ENCODE measurements at regions not wholly inside any gene's neighbourhood (a gene's known extent, or its start where the extent isn't known, plus 50 kb on each side); places are given as distances from the start of the nearest gene placed in this dataset.

DNA sequence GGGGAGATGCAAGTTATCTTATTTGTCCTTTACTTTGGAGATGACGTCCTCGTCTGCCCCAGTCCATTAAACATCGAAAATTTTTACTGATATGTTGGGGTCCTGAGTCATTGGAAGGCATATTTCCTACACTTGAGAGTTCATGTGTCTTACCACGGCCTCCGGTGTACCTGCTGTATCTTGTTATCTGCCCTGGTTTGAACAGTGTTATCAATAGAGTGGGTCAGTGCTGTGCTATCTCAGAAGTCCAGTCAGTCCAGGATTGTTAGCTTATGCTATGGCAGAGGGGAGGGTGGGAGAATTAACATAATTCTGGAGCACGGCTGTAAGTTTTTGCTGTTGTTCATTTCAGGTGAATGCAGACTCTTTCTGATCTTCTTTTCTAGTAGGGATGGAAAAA lies 102.3 kb downstream of the ADCYAP1 start:
- Histone ChIP-seq H3K4me3 (ENCODE audit: low read length) (no peak overlapping the region), H3K9me2 (replicated peaks; ENCODE audit: insufficient read depth, low read length) (no peaks in the 10 kb centered on the region), H3K27ac (ENCODE audit: low read length) (no peak overlapping the region), H3K36me3 (replicated peaks; ENCODE audit: insufficient read depth, low read length) (no peaks in the 10 kb centered on the region), H3F3A (ENCODE audit: insufficient read depth, low read length) (no peaks in the 10 kb centered on the region), H3K4me2 (ENCODE audit: low read depth, low read length) (no peak overlapping the region), H3K79me2 (ENCODE audit: low read length) (no peaks in the 10 kb centered on the region), H3K27me3 (replicated peaks; ENCODE audit: insufficient read depth, low read length) (no peaks in the 10 kb centered on the region), H3K9me3 (replicated peaks; ENCODE audit: insufficient read depth, low read length) (no peaks in the 10 kb centered on the region), H3K4me1 (ENCODE audit: low read length) (no peaks in the 10 kb centered on the region), H3K9ac (ENCODE audit: low read length) (no peak overlapping the region), H2AFZ (ENCODE audit: low read length) (no peak overlapping the region), H4K20me1 (ENCODE audit: insufficient read depth, low read length) (no peaks in the 10 kb centered on the region)
- no peak for DNase-seq
- TF ChIP-seq, protein P1, sequence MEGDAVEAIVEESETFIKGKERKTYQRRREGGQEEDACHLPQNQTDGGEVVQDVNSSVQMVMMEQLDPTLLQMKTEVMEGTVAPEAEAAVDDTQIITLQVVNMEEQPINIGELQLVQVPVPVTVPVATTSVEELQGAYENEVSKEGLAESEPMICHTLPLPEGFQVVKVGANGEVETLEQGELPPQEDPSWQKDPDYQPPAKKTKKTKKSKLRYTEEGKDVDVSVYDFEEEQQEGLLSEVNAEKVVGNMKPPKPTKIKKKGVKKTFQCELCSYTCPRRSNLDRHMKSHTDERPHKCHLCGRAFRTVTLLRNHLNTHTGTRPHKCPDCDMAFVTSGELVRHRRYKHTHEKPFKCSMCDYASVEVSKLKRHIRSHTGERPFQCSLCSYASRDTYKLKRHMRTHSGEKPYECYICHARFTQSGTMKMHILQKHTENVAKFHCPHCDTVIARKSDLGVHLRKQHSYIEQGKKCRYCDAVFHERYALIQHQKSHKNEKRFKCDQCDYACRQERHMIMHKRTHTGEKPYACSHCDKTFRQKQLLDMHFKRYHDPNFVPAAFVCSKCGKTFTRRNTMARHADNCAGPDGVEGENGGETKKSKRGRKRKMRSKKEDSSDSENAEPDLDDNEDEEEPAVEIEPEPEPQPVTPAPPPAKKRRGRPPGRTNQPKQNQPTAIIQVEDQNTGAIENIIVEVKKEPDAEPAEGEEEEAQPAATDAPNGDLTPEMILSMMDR (IDR thresholded peaks at IDR 0.05; ENCODE audit: low read length) = no peak
- TF ChIP-seq EZH2 (optimal IDR thresholded peaks at IDR 0.05; ENCODE audit: low read depth, low read length) = no peak
- no peak for TF ChIP-seq EZH2phosphoT487 (IDR thresholded peaks at IDR 0.05; ENCODE audit: low read length)

GRCh38 chr18:1011349-1011748 lies 106.7 kb downstream of the ADCYAP1 start:
- Histone ChIP-seq H3K27me3 (replicated peaks; ENCODE audit: insufficient read depth, low read length) (no peaks in the 10 kb centered on the region), H3F3A (ENCODE audit: insufficient read depth, low read length) (no peaks in the 10 kb centered on the region), H3K79me2 (ENCODE audit: low read length) (no peaks in the 10 kb centered on the region), H4K20me1 (ENCODE audit: insufficient read depth, low read length) (no peaks in the 10 kb centered on the region), H3K4me2 (ENCODE audit: low read depth, low read length) (no peak overlapping the region), H3K4me1 (ENCODE audit: low read length) (no peaks in the 10 kb centered on the region), H3K27ac (ENCODE audit: low read length) (no peak overlapping the region), H3K4me3 (ENCODE audit: low read length) (no peak overlapping the region), H3K36me3 (replicated peaks; ENCODE audit: insufficient read depth, low read length) (no peaks in the 10 kb centered on the region), H3K9ac (ENCODE audit: low read length) (no peak overlapping the region), H3K9me3 (replicated peaks; ENCODE audit: insufficient read depth, low read length) (no peaks in the 10 kb centered on the region), H2AFZ (ENCODE audit: low read length) (no peak overlapping the region), H3K9me2 (replicated peaks; ENCODE audit: insufficient read depth, low read length) (no peaks in the 10 kb centered on the region)
- no peak for DNase-seq
- TF ChIP-seq EZH2 (optimal IDR thresholded peaks at IDR 0.05; ENCODE audit: low read depth, low read length) (no peak), EZH2phosphoT487 (IDR thresholded peaks at IDR 0.05; ENCODE audit: low read length) (no peak)
- TF ChIP-seq, protein P1 (IDR thresholded peaks at IDR 0.05; ENCODE audit: low read length) = no peak

- H3K27ac ChIP-seq (ENCODE audit: low read length) = no peak overlapping the region
- H3K4me2 ChIP-seq (ENCODE audit: low read depth, low read length) = no peak overlapping the region
- no peaks in the 10 kb centered on the region for H3K36me3 ChIP-seq (replicated peaks; ENCODE audit: insufficient read depth, low read length)
- no peaks in the 10 kb centered on the region for H4K20me1 ChIP-seq (ENCODE audit: insufficient read depth, low read length)
- no peaks in the 10 kb centered on the region for H3F3A ChIP-seq (ENCODE audit: insufficient read depth, low read length)
- no peak overlapping the region for H2AFZ ChIP-seq (ENCODE audit: low read length)
- H3K9ac ChIP-seq (ENCODE audit: low read length) = no peak overlapping the region
- H3K4me1 ChIP-seq (ENCODE audit: low read length) = no peaks in the 10 kb centered on the region
- no peak overlapping the region for H3K4me3 ChIP-seq (ENCODE audit: low read length)
- H3K79me2 ChIP-seq (ENCODE audit: low read length) = no peaks in the 10 kb centered on the region
- no peaks in the 10 kb centered on the region for H3K9me2 ChIP-seq (replicated peaks; ENCODE audit: insufficient read depth, low read length)
- H3K27me3 ChIP-seq (replicated peaks; ENCODE audit: insufficient read depth, low read length) = no peaks in the 10 kb centered on the region
- no peaks in the 10 kb centered on the region for H3K9me3 ChIP-seq (replicated peaks; ENCODE audit: insufficient read depth, low read length)
- TF ChIP-seq EZH2phosphoT487 (IDR thresholded peaks at IDR 0.05; ENCODE audit: low read length) (no peak), EZH2 (optimal IDR thresholded peaks at IDR 0.05; ENCODE audit: low read depth, low read length) (no peak)
- TF ChIP-seq, protein P1 (IDR thresholded peaks at IDR 0.05; ENCODE audit: low read length) = no peak
- DNase-seq = no peak
Measured at GRCh38 chr18:1012775-1013174, 108.1 kb downstream of the ADCYAP1 start.
